AG04449 (cell line): ENCODE measurements at regions not wholly inside any gene's neighbourhood (a gene's known extent, or its start where the extent isn't known, plus 50 kb on each side); places are given as distances from the start of the nearest gene placed in this dataset.
"Not testable (repeated sequence)": the region's sequence is repeated elsewhere in the genome, so short reads cannot be mapped to it uniquely, and the experiment has no call there.

Experiments
- CTCF ChIA-PET: fragments of 350-600 bp; formaldehyde crosslinking; extraction: SDS; loops from one replicate; lab custom pipeline; 2021; ENCODE audit warnings: antibody characterized with exemption; lab: Yijun Ruan, JAX
- POLR2A ChIA-PET: fragments of 400-600, 350-600 bp; formaldehyde crosslinking; extraction: SDS; loops from one replicate; lab custom pipeline; 2020; ENCODE audit warnings: antibody characterized with exemption, inconsistent platforms; lab: Yijun Ruan, JAX
- DNase-seq: peaks from one replicate; pipeline ENCODE4 v3.0.0-alpha.2; 2010; ENCODE audit warnings: low read depth, low spot score
- H3K4me3 ChIP-seq: 2 replicates; pipeline ENCODE4 v1.5.1; 2011; ENCODE audit warnings: low read depth, mild to moderate bottlenecking, control low read depth, low read length
- TF ChIP-seq, protein P1 (sequence below): IDR thresholded peaks from one replicate; pipeline ENCODE4 v1.5.1; 2011; ENCODE audit warnings: mild to moderate bottlenecking, moderate library complexity, low read length, control low read depth, inconsistent platforms; ENCODE audit not compliant: insufficient read depth; ENCODE audit errors: missing control alignments

DNA sequence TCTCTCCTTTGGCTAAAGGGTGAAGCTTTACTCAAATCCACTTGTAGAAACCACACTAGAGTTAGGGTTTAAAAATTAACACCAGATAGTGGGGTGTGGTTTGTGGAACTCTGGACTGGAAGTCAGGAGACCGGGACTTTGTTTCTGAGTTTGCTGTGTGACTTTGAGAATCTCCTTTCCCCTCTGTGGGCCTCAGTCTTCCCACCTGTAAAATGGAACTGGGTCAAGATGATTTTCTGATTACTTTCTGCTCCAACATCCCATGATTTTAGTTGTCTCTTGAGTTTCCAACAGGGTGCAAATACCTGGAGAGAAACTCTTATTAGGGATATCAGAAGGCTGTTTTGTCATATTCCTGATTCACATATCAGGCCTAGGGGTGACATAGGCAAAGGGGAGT lies 301.0 kb downstream of the MIAT start:
- TF ChIP-seq, protein P1, sequence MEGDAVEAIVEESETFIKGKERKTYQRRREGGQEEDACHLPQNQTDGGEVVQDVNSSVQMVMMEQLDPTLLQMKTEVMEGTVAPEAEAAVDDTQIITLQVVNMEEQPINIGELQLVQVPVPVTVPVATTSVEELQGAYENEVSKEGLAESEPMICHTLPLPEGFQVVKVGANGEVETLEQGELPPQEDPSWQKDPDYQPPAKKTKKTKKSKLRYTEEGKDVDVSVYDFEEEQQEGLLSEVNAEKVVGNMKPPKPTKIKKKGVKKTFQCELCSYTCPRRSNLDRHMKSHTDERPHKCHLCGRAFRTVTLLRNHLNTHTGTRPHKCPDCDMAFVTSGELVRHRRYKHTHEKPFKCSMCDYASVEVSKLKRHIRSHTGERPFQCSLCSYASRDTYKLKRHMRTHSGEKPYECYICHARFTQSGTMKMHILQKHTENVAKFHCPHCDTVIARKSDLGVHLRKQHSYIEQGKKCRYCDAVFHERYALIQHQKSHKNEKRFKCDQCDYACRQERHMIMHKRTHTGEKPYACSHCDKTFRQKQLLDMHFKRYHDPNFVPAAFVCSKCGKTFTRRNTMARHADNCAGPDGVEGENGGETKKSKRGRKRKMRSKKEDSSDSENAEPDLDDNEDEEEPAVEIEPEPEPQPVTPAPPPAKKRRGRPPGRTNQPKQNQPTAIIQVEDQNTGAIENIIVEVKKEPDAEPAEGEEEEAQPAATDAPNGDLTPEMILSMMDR = no peak
- CTCF ChIA-PET = interaction anchor here (1.6 kb wide), 1 partner anchor 10 kb away, joined by 3 read pairs; no protein-coding TSS in a partner anchor
- DNase-seq = no peak
- POLR2A ChIA-PET = no interaction called here
- no peak overlapping the region for H3K4me3 ChIP-seq

DNA sequence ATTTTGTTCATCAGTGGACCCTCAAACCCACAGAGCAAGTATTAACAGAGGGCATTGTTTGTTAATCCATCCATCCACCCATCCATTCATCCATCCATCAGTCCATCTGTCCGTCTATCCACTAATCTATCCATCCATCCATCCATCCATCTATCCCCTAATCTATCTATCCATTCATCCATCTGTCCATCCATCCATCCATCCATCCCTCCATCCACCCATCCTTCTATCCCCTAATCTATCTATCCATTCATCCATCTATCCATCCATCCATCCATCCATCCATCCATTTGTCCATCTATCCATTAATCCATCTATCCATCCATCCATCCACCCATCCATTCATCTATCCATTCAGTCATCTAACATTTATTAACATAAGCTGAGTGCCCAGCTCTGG lies 307.3 kb downstream of the MIAT start:
- ChIA-PET POLR2A (no interaction called here), CTCF (no interaction called here)
- TF ChIP-seq, protein P1 = no peak
- no peak for DNase-seq
- H3K4me3 ChIP-seq = no peak overlapping the region

DNA sequence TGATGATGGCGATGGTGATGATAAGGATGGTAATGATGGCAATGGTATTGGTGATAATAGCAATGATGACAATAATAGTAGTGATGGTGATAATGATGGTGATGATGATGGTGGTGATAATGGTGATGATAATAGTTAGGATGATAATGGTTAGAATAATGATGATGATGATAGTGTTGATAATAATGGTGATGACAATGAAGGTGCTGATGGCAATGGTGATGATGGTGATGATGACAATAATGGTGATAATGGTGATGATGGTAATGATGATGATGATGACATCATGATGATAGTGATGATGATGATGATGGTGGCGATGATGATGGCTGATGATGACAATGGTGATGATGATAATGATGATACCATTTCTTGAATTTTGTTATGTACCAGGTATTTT lies 309.9 kb downstream of the MIAT start:
- ChIA-PET CTCF (no interaction called here), POLR2A (no interaction called here)
- DNase-seq = no peak
- no peak overlapping the region for H3K4me3 ChIP-seq
- TF ChIP-seq, protein P1 = no peak

DNA sequence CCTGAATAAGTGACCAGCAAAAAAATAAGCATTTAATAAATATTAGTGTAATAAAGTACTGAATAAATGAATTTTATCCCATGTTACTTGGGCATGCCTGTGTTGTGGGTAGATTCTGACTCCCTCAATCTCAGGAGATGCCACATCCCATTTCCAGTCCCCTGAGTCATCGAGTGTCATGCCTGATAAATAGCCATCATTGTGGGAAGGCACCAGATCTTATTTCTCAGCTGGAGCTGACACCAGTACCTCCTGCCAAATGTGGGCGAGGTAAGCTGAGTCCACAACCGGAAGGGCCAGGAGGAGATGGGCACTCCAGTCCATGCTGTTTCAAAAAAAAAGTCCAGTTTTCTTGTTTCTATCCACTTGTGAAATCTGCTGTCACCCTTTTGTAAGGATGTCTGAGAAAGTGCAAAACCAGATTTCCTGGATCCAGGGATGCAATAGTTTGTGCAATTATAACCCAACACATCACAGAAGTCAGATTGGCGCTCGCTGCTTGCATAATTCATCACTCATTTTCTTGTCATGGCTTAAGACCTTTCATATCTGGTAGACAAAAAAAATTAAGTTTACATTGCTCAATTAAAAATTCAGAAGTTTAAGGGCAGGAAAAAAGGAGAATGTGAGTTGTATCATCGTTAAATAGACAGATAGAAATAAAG lies 311.6 kb downstream of the MIAT start:
- TF ChIP-seq, protein P1 = no peak
- ChIA-PET CTCF (no interaction called here), POLR2A (no interaction called here)
- DNase-seq = no peak
- H3K4me3 ChIP-seq = no peak overlapping the region

DNA sequence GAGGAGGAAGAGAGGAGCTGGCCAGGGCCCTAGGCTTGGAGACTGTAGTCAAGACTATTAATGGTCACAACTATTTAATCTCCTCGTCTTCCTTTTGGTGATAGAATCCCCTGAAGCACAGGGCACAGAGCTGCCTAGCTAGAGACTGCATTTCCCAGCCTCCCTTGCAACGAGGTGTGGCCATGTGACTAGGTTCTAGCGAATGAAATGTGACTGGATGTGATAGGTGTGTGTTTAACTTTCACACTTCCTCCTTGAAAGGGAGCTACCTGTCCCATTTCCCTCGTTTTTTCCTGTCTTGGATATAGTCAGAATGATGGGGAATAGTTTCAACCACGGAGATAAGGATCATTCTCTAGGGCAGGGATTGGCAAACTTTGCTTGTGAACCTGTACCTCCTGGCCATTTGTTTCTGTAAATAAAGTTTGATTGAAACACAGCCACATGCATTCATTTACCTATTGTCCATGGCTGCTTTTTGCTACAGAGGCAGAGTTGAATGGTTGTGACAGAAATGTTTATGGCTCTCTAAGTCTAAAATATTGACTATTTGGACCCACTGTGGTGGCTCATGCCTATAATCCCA lies 313.5 kb downstream of the MIAT start:
- ChIA-PET CTCF (interaction anchor here (1.4 kb wide), 1 partner anchor 12 kb away, joined by 3 read pairs; no protein-coding TSS in a partner anchor), POLR2A (no interaction called here)
- no peak for DNase-seq
- no peak overlapping the region for H3K4me3 ChIP-seq
- TF ChIP-seq, protein P1 = no peak

DNA sequence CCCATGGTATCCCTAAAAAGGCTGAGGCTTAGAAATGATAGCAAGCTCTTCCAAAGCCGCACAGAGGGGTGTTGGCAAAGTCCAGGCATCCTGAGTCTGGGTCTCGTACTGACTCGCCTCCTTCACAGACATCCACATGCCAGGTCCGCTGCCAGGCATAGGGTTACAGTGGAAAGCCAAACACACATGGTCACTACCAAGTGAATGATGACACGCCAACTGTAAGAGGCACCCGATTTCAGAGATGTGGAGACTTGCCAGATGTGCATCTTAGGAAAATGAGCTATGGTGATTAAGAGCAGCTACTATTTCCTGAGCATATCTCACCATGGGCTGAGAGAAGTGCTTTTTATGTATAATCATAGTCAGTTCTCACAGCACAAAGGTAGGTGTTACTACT lies 314.9 kb downstream of the MIAT start:
- POLR2A ChIA-PET = no interaction called here
- no peak for DNase-seq
- TF ChIP-seq, protein P1 = no peak
- CTCF ChIA-PET = interaction anchor here (1.4 kb wide), 1 partner anchor 13 kb away, joined by 3 read pairs; no protein-coding TSS in a partner anchor
- H3K4me3 ChIP-seq = no peak overlapping the region

DNA sequence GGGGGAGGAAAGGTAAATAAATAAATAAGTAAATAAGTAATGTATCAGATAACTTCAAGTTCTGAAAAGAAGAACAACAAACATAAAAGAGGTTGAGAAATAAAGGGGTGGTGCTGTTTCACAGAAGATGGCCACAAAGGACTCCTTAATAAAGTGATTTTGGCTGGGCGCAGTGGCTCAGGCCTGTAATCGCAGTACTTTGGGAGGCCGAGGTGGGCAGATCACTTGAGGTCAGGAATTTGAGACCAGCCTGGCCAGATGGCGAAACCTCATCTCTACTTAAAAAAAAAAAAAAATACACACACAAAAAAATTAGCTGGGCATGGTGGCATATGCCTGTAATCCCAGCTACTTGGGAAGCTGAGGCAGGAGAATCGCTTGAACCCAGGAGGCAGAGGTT lies 315.5 kb downstream of the MIAT start:
- POLR2A ChIA-PET, CTCF ChIA-PET, DNase-seq, H3K4me3 ChIP-seq: not testable (repeated sequence)
